ENCODE measurements at regions not wholly inside any gene's neighbourhood (a gene's known extent, or its start where the extent isn't known, plus 50 kb on each side); places are given as distances from the start of the nearest gene placed in this dataset.

DNA sequence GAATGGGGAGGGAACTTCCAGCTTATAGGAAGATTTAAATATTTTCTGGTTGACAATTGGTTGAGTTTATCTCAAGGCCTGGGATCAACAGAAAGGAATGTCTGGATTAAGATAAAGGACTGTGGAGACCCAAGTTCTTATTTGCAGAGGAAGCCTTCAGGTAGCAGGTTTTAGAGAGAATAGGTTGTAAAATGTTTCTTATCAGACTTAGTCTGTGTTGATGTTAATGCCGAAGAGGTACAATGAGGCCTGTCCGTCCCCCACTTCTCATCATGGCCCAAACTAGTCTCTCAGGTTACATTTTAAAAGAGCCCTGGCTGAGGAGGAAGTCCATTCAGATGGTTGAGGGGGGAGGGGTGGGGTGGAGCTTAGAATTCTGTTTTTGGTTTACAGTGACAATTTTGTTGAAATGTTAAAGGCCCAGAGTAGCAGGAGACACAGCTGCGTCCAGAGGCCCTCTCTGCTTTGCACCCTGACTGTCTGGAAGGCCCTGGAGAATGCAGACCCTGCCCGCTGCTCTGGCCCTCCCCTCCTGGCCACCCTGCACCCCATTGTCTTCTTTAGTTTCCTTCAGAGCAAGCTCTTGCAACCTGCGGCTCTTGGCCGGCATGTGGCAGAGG, 672.5 kb upstream of the TMEM132C start:
- TF ChIP-seq, protein P1, sequence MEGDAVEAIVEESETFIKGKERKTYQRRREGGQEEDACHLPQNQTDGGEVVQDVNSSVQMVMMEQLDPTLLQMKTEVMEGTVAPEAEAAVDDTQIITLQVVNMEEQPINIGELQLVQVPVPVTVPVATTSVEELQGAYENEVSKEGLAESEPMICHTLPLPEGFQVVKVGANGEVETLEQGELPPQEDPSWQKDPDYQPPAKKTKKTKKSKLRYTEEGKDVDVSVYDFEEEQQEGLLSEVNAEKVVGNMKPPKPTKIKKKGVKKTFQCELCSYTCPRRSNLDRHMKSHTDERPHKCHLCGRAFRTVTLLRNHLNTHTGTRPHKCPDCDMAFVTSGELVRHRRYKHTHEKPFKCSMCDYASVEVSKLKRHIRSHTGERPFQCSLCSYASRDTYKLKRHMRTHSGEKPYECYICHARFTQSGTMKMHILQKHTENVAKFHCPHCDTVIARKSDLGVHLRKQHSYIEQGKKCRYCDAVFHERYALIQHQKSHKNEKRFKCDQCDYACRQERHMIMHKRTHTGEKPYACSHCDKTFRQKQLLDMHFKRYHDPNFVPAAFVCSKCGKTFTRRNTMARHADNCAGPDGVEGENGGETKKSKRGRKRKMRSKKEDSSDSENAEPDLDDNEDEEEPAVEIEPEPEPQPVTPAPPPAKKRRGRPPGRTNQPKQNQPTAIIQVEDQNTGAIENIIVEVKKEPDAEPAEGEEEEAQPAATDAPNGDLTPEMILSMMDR (IDR thresholded peaks at IDR 0.05) = no peak
- no peak for TF ChIP-seq EZH2phosphoT487 (IDR thresholded peaks at IDR 0.05)
- no peak for TF ChIP-seq EZH2 (IDR thresholded peaks at IDR 0.05)
